Ovary (tissue), 3 donors: ENCODE measurements at regions not wholly inside any gene's neighbourhood (a gene's known extent, or its start where the extent isn't known, plus 50 kb on each side); places are given as distances from the start of the nearest gene placed in this dataset.

Source experiments
- EP300 ChIP-seq: sonication (generic); formaldehyde crosslinking; IDR thresholded peaks from one replicate; pipeline ENCODE4 v1.6.1; 2017; ENCODE audit warnings: antibody characterized with exemption
- POLR2A ChIP-seq: fragments of 450-650 bp; IDR thresholded peaks from one replicate; pipeline ENCODE4 v1.6.1; 2017; ENCODE audit warnings: antibody characterized with exemption, mild to moderate bottlenecking, moderate library complexity
- TF ChIP-seq, protein P1 (sequence below), 3 donors: fragments of 450-650 bp in 2 of 3; fragments of 200-600 bp in 1 of 3; IDR thresholded peaks; one replicate each; pipeline versions ENCODE4 v1.5.1 to v1.8.0; 2016 to 2022; ENCODE audit warnings: antibody characterized with exemption in 3 of 3, mild to moderate bottlenecking in 1 of 3
- donor health status: DM: no; HTN: no; CAD: no.

DNA sequence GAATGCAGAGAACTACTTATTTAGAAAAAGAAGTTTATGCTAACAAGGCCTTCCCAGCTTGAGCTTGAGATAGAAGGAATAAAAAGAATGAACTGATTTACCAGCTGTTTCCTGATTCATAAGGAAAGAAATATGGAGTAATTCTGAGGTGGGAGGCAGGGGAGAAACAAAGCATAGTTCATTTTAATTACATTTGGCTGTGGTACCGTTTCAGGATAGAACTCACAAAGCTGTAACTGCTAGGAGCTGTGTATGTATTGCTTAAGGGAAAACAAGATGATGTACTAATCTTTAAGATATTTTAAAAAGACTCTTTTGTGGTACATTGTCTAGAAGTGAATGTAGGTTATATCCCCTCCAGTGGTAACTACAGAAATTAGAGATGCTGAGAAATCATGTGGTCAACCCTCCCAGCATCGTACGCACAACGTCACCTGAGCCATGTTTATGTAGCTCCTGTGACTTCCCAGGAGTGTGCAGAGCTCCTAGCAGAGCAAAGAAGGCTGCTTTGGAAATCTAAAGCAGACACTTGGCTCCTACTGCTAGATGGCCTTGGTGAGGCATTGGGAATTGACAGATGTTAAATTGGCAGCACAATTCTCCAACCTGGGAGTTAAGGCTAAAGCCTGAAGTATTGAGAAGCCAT lies 208.3 kb upstream of the VLDLR start:
- TF ChIP-seq, protein P1, sequence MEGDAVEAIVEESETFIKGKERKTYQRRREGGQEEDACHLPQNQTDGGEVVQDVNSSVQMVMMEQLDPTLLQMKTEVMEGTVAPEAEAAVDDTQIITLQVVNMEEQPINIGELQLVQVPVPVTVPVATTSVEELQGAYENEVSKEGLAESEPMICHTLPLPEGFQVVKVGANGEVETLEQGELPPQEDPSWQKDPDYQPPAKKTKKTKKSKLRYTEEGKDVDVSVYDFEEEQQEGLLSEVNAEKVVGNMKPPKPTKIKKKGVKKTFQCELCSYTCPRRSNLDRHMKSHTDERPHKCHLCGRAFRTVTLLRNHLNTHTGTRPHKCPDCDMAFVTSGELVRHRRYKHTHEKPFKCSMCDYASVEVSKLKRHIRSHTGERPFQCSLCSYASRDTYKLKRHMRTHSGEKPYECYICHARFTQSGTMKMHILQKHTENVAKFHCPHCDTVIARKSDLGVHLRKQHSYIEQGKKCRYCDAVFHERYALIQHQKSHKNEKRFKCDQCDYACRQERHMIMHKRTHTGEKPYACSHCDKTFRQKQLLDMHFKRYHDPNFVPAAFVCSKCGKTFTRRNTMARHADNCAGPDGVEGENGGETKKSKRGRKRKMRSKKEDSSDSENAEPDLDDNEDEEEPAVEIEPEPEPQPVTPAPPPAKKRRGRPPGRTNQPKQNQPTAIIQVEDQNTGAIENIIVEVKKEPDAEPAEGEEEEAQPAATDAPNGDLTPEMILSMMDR (IDR thresholded peaks at IDR 0.05), result no peak
- TF ChIP-seq EP300 (no peak), POLR2A (no peak)
